ENCODE measurements at regions not wholly inside any gene's neighbourhood (a gene's known extent, or its start where the extent isn't known, plus 50 kb on each side); places are given as distances from the start of the nearest gene placed in this dataset.

GRCh38 chr14:34228650-34228976 is 233.4 kb downstream of the SPTSSA start:
- TF ChIP-seq CTCF (IDR thresholded peaks at IDR 0.05): no peak

GRCh38 chr14:34227834-34228649 is 234.0 kb downstream of the SPTSSA start:
- TF ChIP-seq CTCF (IDR thresholded peaks at IDR 0.05): peak; percentile 88

GRCh38 chr14:34224221-34224620 is 237.8 kb downstream of the SPTSSA start:
- no peak for TF ChIP-seq CTCF (IDR thresholded peaks at IDR 0.05)

GRCh38 chr14:34223373-34224148 is 238.5 kb downstream of the SPTSSA start:
- TF ChIP-seq CTCF (IDR thresholded peaks at IDR 0.05): no peak

GRCh38 chr14:34222867-34223266 is 239.2 kb downstream of the SPTSSA start:
- no peak for TF ChIP-seq CTCF (IDR thresholded peaks at IDR 0.05)

- TF ChIP-seq CTCF (IDR thresholded peaks at IDR 0.05): no peak
Observed at GRCh38 chr14:34222122-34222521, 239.9 kb downstream of the SPTSSA start.

- no peak for TF ChIP-seq CTCF (IDR thresholded peaks at IDR 0.05)
Observed at GRCh38 chr14:34220921-34221320, 241.1 kb downstream of the SPTSSA start.
